GM12891 (cell line): ENCODE measurements at regions not wholly inside any gene's neighbourhood (a gene's known extent, or its start where the extent isn't known, plus 50 kb on each side); places are given as distances from the start of the nearest gene placed in this dataset.

Experiments
- DNase-seq: peaks from one replicate; pipeline ENCODE4 v3.0.0; 2011; ENCODE audit warnings: low spot score; ENCODE audit not compliant: insufficient read length
- FAIRE-seq: peaks from 2 replicates; lab custom pipeline; 2011; peaks lifted over from hg19 to GRCh38; lab: Jason Lieb, UNC
- PAX5 ChIP-seq: IDR thresholded peaks from 2 replicates; pipeline ENCODE4 v1.6.1; 2011; ENCODE audit warnings: low read length, moderate library complexity, mild to moderate bottlenecking; ENCODE audit not compliant: insufficient read depth, severe bottlenecking
- POLR2A ChIP-seq: IDR thresholded peaks from 2 replicates; pipeline ENCODE4 v1.6.1; 2011; ENCODE audit warnings: low read depth, low read length, control low read depth
- POLR2AphosphoS5 ChIP-seq: IDR thresholded peaks from 2 replicates; pipeline ENCODE4 v1.6.1; 2011; ENCODE audit warnings: low read depth, low read length, control low read depth
- POU2F2 ChIP-seq: IDR thresholded peaks from 2 replicates; pipeline ENCODE4 v1.6.1; 2011; ENCODE audit warnings: low read depth, mild to moderate bottlenecking, control low read depth, low read length, moderate library complexity
- SPI1 ChIP-seq: IDR thresholded peaks from 2 replicates; pipeline ENCODE4 v1.6.1; 2011; ENCODE audit warnings: low read depth, low read length, control low read depth
- TAF1 ChIP-seq: IDR thresholded peaks from 2 replicates; pipeline ENCODE4 v1.6.1; 2011; ENCODE audit warnings: low read depth, low read length, control low read depth

- TF ChIP-seq POLR2AphosphoS5 (no peak), POU2F2 (no peak), TAF1 (no peak), PAX5 (no peak), SPI1 (no peak), POLR2A (no peak)
- FAIRE-seq (no peak), DNase-seq (no peak)
These were observed 470.9 kb upstream of the ACVR2A start for GRCh38 chr2:147373800-147374422.

GRCh38 chr2:147368306-147368705 is 476.5 kb upstream of the ACVR2A start:
- FAIRE-seq: no peak
- no peak for DNase-seq
- no peak for TF ChIP-seq POLR2A
- no peak for TF ChIP-seq TAF1
- TF ChIP-seq PAX5: no peak
- TF ChIP-seq POU2F2: no peak
- TF ChIP-seq SPI1: no peak
- no peak for TF ChIP-seq POLR2AphosphoS5

GRCh38 chr2:147366279-147366678 is 478.6 kb upstream of the ACVR2A start:
- DNase-seq: no peak
- FAIRE-seq: no peak
- TF ChIP-seq SPI1: no peak
- TF ChIP-seq PAX5: no peak
- TF ChIP-seq POU2F2: no peak
- TF ChIP-seq POLR2AphosphoS5: no peak
- no peak for TF ChIP-seq TAF1

GRCh38 chr2:147365622-147366021 is 479.2 kb upstream of the ACVR2A start:
- FAIRE-seq: no peak
- TF ChIP-seq POU2F2: no peak
- TF ChIP-seq TAF1: no peak
- TF ChIP-seq POLR2AphosphoS5: no peak
- TF ChIP-seq SPI1: no peak
- TF ChIP-seq PAX5: no peak
- no peak for TF ChIP-seq POLR2A
- no peak for DNase-seq

GRCh38 chr2:147364597-147364996 is 480.2 kb upstream of the ACVR2A start:
- TF ChIP-seq PAX5 (no peak), SPI1 (no peak), POU2F2 (no peak), POLR2A (no peak), POLR2AphosphoS5 (no peak), TAF1 (no peak)
- peak; percentile 26 for FAIRE-seq
- DNase-seq: no peak

GRCh38 chr2:147363181-147363580 is 481.6 kb upstream of the ACVR2A start:
- DNase-seq: no peak
- no peak for FAIRE-seq
- no peak for TF ChIP-seq POLR2A
- TF ChIP-seq POU2F2: no peak
- no peak for TF ChIP-seq POLR2AphosphoS5
- no peak for TF ChIP-seq TAF1
- no peak for TF ChIP-seq PAX5
- no peak for TF ChIP-seq SPI1

GRCh38 chr2:147358375-147358774 is 486.5 kb upstream of the ACVR2A start:
- DNase-seq (no peak), FAIRE-seq (no peak)
- TF ChIP-seq TAF1 (no peak), PAX5 (no peak)

GRCh38 chr2:147356157-147356556 is 488.7 kb upstream of the ACVR2A start:
- no peak for TF ChIP-seq POLR2A
- no peak for TF ChIP-seq PAX5
- no peak for TF ChIP-seq POU2F2
- no peak for TF ChIP-seq TAF1
- TF ChIP-seq SPI1: no peak
- no peak for TF ChIP-seq POLR2AphosphoS5
- no peak for DNase-seq
- no peak for FAIRE-seq

GRCh38 chr2:147355706-147356105 is 489.1 kb upstream of the ACVR2A start:
- DNase-seq (no peak), FAIRE-seq (no peak)
- TF ChIP-seq PAX5 (no peak), SPI1 (no peak), POLR2A (no peak), POLR2AphosphoS5 (no peak), TAF1 (no peak), POU2F2 (no peak)

- no peak for DNase-seq
- FAIRE-seq: no peak
- TF ChIP-seq TAF1 (no peak), POLR2A (no peak), PAX5 (no peak), SPI1 (no peak), POLR2AphosphoS5 (no peak), POU2F2 (no peak)
These were observed 491.8 kb upstream of the ACVR2A start for GRCh38 chr2:147353072-147353381.
